ENCODE measurements at regions not wholly inside any gene's neighbourhood (a gene's known extent, or its start where the extent isn't known, plus 50 kb on each side); places are given as distances from the start of the nearest gene placed in this dataset.

- TF ChIP-seq, protein P1, sequence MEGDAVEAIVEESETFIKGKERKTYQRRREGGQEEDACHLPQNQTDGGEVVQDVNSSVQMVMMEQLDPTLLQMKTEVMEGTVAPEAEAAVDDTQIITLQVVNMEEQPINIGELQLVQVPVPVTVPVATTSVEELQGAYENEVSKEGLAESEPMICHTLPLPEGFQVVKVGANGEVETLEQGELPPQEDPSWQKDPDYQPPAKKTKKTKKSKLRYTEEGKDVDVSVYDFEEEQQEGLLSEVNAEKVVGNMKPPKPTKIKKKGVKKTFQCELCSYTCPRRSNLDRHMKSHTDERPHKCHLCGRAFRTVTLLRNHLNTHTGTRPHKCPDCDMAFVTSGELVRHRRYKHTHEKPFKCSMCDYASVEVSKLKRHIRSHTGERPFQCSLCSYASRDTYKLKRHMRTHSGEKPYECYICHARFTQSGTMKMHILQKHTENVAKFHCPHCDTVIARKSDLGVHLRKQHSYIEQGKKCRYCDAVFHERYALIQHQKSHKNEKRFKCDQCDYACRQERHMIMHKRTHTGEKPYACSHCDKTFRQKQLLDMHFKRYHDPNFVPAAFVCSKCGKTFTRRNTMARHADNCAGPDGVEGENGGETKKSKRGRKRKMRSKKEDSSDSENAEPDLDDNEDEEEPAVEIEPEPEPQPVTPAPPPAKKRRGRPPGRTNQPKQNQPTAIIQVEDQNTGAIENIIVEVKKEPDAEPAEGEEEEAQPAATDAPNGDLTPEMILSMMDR (IDR thresholded peaks at IDR 0.05), result no peak
- TF ChIP-seq POLR2AphosphoS5 (IDR thresholded peaks at IDR 0.05), result no peak
Observed at GRCh38 chr5:82590112-82590511, 312.0 kb upstream of the RPS23 start.
